ENCODE measurements at regions not wholly inside any gene's neighbourhood (a gene's known extent, or its start where the extent isn't known, plus 50 kb on each side); places are given as distances from the start of the nearest gene placed in this dataset.

DNA sequence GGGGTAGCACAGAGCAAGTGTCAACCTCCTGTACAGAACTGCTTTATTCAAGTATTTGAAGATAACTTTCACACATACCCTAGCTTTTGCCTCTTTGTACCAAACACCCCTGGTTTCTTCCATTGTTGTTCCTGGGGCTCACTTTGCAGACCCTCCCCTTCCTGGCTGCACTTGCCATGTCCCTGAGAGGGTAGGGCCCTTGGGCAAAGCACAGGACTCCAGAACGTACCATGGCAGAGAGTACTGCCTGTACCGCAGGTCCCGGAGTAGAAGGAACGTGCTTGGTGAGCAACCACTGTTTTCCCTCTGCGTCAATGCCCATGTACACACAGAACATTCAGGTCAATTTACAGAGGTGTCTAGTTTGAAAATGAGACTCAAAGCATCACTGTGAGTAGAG is 290.4 kb downstream of the EN1 start:
- no peak for DNase-seq

DNA sequence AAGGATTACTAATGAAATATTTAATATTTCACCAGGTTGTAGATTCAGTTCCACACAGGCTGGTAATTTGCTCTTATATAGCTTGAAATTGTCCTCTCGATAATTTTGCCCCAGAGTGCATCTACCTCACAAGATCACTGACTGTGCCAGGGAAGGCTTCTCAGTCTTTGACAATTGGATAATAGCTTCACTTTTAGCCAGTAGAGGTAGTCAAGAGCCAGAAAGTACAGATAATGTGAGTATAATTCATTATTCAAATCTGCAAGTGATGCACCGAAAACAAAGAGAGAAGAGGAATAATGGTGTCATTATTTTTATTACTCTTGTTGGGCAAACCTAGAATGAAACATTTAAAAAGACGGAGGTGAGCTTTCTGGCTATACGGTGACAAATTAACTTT is 292.8 kb downstream of the EN1 start:
- DNase-seq, result no peak

DNA sequence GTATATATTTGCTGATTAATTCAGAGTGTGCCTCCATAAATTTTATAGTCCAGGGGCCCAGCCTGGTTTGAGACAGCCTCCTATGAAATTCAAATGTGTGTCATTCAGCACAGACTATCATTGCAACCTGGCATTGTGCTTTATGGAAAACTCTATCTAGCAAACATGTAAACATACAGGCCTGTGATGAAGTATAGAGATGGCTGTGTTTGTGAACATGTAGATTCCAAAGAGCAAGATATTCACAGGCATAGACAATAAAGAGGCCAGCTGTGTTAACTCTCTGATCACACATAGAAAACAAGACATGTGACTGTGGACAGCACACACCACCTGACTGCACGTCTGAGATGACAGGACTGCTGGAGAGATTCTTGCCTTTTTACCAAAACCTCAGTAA is 297.9 kb downstream of the EN1 start:
- DNase-seq, result no peak

DNA sequence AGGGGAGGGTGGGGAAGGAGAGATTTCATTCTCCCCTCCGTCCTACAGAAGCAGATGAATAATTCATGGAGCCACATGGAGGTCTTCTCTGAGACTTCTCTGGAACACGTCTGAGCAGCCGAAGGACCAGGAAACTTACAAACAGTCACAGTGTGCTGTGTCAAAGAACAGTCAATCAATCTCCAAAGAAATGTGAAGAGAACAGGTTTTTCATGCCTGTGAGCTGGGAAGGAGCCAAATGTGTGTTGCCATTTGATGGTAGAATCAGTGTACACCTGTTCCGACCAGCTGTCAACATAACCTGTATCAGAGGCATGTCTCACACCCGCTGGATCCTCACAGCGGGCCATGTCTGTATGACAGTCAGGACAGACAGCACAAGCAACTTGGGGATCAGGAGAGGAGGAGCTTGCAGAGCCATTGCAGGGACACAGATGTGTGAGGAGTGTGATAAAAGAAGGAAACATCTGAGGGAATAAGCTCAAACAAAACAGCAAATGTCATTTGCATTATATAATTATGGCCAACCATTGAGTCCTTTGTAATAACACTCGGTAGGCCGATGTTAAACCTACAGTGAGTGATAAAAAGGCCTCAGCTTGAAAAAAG is 298.5 kb downstream of the EN1 start:
- no peak for DNase-seq

DNA sequence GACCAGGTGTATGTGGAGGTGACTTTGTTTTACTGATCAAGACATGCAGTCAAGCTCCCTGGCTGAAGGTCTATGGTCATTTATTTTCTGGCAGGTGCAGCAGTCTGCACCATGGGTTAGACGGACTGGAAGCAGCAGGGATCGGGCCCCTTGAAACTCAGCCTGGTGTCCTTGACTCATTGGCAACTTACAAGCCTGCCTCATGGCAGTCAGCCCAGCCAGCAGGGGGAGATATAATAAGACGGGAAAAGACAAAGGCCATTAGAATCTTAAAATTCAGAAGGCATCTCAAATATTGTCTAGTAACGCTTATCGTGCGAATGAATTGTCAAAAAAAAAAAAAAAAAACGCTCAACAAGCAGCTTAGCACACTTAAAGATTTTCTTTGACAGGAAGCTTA is 308.2 kb downstream of the EN1 start:
- no peak for DNase-seq

DNA sequence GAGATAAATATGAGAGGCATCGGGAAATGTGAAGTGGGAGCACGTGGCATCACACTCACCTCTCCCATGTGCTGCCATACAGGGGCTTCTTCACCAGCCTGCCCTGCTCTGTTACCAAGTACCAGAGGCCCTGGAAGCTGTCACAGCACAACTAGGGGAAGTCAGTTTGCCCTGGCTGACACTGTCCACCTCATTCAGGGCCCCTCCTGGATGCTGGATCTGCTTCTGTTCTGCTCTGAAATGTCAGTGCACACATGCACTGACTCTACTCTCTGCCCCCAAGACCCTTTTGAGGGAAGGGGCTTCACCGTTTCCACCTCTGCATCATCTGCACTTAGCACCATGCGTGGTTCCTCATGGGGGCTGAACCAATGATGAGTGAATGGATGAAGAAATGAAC is 311.1 kb downstream of the EN1 start:
- no peak for DNase-seq

DNA sequence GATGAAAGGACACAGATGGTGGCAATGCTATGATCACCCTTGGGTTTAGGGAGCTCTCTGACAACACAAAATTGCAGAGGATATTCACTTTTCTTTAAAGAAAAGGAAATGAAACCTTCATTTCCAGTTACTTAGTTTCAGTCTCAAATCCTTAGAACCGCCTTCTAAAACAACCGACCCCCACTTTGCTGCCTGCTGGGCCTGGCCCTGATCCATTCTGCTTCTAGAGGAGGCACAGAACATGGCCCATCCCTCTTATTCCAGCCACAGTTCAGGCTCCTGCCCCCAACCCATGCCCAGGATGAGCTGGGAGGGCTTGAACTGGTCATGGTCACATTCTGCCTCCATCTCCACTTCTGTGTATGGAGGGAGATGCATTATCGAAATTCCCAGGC is 311.6 kb downstream of the EN1 start:
- no peak for DNase-seq

DNA sequence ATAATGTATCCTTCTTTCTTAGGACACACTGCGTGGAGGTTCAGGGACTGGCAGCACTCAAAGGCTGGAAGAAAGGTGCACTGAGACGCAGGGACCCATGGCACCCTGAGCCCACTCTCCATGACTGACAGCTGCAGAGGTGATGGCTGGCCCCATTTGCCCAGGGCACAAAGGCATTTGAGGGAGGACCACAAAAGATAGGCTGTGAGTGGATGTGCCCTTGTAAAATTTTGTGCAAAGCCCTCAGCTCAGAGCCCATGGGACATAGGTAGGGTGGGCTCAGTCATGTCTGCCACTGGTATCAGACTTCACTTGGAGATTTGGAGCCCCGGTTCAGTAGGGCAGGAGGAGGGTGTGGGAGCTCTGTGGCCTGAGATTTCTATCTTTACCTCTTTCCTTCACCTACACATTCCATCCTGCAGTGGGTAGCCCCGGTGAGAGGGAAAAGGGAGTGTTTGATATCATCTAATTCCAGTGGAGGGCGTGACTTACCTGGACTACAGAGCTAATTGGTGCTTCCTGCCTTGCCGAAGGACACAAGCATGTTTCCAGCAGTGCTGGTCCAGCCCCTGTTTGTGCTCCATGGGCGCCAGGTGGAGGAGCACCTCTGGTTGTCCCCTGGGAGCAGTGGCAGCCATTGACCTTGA is 312.2 kb downstream of the EN1 start:
- no peak for DNase-seq

DNA sequence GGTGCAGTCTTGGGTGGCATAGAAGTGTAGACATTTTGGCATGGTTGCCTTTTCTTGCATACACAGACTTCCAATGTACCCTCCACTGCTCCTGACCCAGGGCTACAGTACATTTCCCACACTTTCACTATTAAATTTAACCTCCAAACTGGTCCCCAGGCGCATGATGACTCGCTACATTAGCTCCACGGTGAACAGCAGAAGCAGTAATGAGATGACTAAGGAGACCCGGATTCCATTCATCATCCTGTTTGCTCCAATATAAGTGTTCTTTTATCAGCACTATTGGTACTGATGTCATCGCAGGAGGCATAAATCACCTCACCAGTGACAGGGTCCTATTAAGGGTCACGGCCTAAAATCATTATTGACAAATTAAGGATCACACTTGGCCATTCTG is 316.5 kb downstream of the EN1 start:
- no peak for DNase-seq

DNA sequence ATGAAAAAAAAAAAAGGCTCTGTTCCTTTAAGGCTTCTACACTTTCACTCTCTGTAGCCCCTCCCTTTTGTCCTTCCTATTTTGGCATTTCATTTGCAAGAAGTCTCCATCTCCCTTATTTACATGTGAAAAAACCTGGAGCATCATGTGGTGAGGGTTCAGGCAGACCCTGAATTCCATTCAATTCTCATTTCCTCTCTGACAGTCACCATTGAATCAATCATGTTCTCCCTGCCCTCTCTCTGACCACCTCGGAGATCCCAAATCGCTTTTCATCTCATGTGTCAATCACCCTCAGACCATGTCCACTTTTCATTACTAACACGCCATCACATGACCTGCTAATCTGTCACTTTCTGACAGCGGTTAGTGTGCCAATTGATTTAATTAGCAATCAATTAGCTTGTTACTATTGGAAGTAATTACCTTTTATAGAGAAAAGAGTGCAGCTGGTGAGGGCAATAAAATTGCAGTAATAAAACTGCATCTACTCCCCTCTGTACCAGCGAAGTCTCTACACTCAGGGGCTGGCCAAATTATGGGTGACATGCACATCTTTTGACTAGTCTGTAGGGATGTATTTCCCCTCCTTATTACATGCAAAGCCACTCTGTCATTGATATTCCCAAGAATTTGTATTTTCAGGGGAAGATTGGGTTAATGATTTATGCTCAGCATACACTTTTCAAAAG is 317.4 kb downstream of the EN1 start:
- no peak for DNase-seq

DNA sequence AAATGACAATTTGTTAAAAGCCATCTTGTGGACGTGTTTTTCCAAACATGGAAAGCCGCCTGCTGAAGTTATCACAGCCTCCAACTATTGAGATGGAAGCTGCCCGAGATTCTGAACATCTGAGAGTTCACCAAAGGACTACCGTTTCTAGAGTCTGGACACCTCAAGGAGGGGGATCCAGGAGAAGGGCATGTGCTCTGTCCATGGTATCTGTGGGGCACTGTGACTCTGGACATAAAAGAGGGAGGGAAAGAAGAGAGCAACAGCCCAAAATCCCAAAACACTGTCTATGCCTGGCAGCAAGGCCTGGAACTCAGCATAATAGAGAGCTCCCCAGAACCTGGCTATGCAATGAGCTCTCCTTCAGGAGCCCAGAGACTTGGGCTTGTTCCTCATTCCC is 319.9 kb downstream of the EN1 start:
- no peak for DNase-seq

DNA sequence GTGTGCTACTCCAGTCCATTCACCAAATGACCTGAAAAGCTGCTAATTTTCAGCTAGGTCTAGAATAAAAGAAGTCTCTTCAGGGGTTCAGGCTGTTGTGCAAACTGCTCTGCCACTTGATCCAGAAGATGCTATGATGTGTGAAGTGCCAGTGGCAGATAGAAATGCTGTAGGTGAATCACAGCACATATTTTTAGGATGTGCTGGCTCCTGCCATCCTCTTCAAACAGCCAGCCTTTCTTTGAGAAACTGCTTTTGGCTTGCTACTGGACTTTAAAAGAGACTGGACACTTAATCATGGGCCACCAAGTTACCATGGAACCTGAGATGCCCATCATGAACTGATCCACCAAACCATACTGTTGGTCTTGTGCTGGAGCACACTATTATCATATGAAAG is 322.1 kb downstream of the EN1 start:
- no peak for DNase-seq

DNA sequence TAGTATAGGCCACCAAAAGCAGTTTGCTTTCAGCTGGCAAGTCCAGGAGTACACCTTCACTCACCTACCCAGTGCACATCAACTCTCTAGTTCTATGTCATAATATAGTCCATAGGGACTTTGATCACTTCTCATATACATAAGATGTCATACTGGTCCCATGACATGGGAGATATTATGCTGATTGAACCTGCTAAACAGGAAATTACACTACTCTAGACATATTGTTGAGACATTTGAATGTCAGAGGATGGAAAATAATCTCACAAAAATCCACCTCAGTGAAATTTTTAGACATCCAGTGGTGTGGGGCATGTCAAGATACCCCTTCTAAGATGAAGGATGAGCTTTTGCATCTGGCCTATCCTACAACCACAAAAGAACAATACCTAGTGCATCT is 322.5 kb downstream of the EN1 start:
- no peak for DNase-seq

DNA sequence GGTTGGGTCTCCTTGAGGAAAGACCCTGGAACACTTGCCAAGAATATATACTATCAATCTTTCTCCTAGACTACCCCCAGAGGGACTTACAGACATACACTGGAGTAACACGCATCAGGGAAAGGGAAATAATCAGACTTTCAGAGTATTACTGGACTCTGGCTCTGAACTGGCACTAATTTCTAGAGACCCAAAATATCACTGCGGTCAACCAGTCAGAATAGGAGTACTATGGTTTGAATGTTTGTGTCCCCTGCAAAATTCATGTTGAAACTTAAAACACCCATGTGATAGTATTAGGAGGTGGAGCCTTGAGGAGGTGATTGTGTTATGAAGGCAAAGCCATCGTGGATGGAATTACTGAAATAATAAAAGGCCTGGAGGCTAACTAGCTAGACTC is 323.7 kb downstream of the EN1 start:
- no peak for DNase-seq

DNA sequence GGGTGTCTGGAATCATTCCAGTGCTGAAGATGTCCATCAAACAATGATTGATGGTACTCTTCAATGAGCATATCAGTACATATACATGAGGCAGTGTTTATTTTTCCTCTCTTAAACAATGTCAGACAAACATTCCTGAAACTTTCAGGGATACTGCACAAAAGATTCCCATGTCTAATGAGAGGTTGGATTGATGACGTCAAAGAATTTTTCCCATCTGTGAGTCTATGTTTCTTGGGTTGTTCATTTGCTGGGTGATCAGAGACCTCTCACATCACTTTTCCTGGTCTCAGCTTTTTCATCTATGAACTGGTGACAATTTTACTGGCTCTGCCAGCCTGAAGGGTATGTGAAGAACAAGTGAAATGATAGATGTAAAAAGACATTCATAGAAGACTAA is 325.5 kb downstream of the EN1 start:
- DNase-seq, result no peak

DNA sequence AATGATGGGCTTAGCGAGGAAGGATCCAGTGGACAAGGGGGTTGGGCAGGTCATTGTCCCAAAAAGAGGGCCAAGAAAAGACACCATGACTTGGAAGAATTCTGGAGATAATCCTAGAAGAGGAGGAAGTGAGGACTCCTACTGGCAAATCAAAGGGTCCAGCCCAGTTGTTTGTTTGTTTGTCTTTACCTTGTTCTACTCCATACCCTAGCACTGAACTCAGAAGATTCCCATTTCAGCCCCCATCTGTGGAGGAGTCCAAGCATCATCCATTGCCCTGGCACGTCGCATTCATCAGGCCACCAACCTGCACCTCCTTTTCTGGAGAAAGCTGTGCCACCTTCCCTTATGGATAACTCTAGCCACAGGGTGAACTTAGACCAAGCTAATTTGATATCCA is 326.2 kb downstream of the EN1 start:
- DNase-seq, result no peak

DNA sequence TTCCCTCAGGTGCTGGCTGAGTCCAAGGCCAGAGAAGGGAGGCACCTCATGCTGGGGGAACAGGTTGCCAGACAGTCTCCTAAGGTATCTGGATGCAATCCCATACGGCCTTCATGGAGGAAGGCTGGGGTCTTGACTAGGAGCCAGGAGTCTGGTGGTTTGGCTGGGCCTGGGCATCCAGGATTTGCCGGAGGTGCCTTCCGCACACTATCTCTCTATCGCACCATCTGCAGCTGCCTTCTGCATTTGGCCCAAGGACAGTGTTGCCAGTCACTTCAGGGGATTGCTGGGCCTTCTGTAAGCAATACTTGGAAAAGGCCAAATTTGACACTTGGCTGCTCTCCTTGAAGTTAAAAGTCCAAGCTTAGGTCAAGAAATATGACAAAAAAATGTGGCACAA is 327.2 kb downstream of the EN1 start:
- no peak for DNase-seq

DNA sequence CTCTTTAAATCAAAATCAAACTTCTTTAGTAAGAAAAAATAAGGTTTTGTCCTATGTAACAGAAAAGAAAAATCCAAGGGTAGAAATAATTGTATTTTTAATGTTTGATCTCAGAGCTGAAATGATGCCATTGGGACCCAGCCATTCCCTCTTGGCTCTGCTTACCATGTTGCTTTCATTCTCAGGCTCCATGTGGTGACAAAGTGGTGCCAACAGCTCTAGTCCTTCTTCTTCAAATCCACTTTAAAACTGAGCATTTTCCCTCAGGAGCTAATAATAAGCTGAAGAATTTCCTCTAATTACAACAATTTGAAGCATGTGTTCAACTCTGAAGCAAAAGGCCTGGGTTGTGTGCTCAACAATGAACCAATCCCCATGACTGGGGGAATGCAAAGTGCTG is 327.9 kb downstream of the EN1 start:
- DNase-seq, result no peak

DNA sequence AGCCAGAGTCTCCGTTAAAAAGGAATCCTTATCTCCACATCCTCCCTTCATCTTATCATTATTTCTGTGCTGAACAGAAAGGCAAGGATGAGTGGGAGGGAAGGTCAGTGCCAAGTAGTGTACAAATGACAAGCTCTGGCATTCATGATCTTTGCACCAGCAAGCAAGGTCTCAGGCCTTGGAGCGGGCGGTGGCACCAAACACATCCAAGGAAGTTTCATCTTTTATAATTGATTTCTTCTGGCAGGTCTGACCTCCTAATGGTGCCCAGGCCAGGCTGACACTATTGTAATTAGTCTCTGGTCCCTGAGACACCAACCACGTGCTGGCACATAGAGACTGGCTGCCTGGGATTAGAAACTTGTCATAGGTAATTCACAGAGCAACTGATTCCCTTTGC is 336.6 kb downstream of the EN1 start:
- DNase-seq, result no peak

DNA sequence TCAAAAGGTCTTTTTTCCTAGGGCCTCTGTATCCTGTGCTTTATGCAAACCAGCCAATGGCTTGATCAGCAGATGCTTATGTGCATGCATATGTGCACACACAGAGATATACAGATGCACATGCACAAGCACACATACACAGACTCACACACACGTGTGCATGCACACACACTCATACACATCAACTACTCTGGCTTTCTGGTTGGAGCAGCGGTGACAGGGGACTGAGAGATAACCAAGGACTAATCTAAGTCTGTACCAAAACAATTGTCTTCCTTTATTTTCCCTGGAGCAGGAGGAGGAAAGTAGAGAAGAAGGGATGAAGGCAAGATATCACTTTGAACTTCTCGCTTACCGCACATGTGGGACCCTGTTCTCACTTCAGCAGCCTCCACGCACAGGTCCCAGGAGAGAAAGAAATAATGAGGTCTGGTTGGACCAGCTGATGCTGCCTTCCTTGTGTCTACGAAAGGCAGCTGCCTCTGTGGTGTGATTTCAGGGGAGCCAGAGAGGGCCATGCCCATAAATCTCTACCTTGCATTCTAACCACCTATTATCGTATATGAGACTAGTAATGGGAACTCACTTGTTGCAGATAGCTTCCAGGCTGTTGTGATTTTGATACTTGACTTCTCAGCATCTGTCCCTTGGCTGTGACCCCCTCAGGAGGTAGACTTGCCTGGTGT is 338.0 kb downstream of the EN1 start:
- DNase-seq, result no peak

DNA sequence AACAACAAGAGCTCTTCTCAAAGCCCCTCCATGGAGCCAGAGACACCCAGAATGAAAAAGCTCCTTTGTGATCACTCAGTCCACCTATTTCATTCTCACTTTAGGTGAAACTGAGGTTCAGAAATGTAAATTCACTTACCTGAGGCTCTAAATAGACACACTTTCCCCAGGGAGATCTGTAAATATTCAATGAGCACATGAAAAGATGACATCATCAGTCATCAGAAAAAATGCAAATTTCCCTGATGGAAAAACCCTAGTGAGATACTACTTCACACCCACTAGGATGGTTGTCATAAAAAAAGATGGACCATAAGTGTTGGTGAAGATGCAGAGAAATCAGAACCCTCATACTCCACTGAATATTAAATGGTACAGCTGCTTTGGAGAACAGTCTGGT is 339.2 kb downstream of the EN1 start:
- no peak for DNase-seq

DNA sequence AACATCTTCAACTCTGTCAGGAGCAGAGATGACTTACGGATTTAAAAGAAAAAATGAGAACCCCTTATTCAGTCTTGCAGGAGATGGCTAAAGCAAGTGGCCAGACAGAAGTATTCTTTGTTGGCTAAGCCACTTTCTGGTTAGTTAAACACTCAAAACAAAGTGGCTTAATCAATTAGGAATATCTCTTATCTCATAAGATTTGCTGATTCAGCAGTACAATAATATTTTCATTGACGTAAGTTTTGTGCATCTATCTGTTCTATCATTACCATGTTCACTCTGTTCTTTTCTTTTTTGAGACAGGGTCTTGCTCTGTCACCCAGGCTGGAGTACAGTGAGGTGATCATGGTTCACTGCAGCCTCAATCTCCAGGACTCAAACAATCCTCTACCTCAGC is 342.0 kb downstream of the EN1 start:
- no peak for DNase-seq

DNA sequence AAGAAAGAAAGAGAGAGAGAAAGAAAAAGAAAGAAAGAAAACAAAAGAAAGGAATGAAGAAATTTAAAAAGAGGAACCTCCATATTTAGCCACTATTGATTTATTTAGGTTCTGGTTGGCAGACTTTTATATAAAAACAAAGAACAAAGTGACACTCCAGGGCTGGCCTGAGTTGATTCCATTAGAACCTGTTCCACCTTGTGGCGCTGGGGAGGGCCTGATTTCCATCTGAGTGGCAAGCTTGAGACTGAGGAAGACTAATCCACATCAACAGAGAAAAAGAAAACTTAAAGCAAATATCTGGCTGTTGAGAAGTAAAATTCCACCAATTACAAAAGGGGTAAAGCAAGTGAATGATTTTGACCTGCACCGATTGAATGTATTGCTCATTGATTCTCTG is 345.3 kb downstream of the EN1 start:
- no peak for DNase-seq

DNA sequence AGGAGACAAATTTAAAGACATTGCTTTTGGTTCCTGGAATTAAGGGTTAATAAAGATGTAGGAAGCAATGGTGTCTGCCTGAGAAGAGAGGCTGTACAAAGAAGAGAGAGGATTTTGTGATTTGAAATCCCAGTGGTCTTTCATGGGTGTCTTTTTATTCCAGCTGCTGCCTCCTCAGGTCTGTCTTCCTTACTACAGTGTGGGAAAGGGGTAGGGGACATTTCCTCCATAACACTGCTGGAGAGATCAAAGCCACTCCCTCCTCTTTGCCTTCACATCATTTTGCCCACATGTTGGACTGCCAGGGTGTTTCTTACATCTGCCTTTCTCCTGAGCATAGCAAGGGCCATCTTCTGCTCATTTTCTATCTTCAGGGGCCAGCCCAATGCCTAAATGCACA is 348.5 kb downstream of the EN1 start:
- no peak for DNase-seq

Data from NCI-H2227 treated with DMSO at 0.1 percent for 48 hours (cell line).